Adrenal gland (tissue), 9 donors: ENCODE measurements at regions not wholly inside any gene's neighbourhood (a gene's known extent, or its start where the extent isn't known, plus 50 kb on each side); places are given as distances from the start of the nearest gene placed in this dataset.

ENCODE experiments used
- DNase-seq, 7 donors: peaks; one replicate each; pipeline ENCODE4 v3.0.0-alpha.2; 2019 to 2020
- H3K27ac ChIP-seq, 5 donors: fragments of 200-600 bp; sonication (generic) in 4 of 5; 1 replicate in 3 of 5; 2 replicates in 2 of 5; pipeline versions ENCODE4 v1.5.1 to v1.8.0; 2016 to 2020; ENCODE audit warnings: mild to moderate bottlenecking in 1 of 5
- H3K27me3 ChIP-seq: fragments of 200-600 bp; 2 replicates; pipeline ENCODE4 v1.8.0; 2021
- H3K36me3 ChIP-seq, 2 donors: fragments of 200-600 bp; replicated peaks in 1 of 2; 1 replicate in 1 of 2; 2 replicates in 1 of 2; pipeline versions ENCODE4 v1.5.1 to v1.8.0; 2018 to 2022
- H3K4me1 ChIP-seq, 2 donors: fragments of 200-600 bp; replicated peaks in 1 of 2; 1 replicate in 1 of 2; 2 replicates in 1 of 2; pipeline versions ENCODE4 v1.5.1 to v1.8.0; 2018 to 2021
- H3K4me3 ChIP-seq, 4 donors: fragments of 200-600 bp; sonication (generic) in 3 of 4; one replicate each; pipeline ENCODE4 v1.5.1; 2016 to 2018
- H3K9me3 ChIP-seq, 3 donors: fragments of 200-600 bp; sonication (generic) in 1 of 3; replicated peaks in 1 of 3; 1 replicate in 2 of 3; 2 replicates in 1 of 3; pipeline versions ENCODE4 v1.5.1 to v1.8.0; 2016 to 2021
- CTCF ChIP-seq, 6 experiments: fragments of 450-650 bp in 4 of 6; fragments of 200-600 bp in 2 of 6; sonication (generic) in 1 of 6; IDR thresholded peaks; 1 replicate in 5 of 6; 2 replicates in 1 of 6; pipeline versions ENCODE4 v1.5.1 to v1.8.0; 2016 to 2021; ENCODE audit warnings: antibody characterized with exemption in 6 of 6, mild to moderate bottlenecking in 2 of 6, moderate library complexity in 1 of 6
- POLR2A ChIP-seq, 2 donors: fragments of 450-650 bp; IDR thresholded peaks; one replicate each; pipeline ENCODE4 v1.6.1; 2017; ENCODE audit warnings: antibody characterized with exemption in 2 of 2, mild to moderate bottlenecking in 2 of 2, moderate library complexity in 1 of 2
- WGBS, 4 donors: extraction: QIAGEN DNeasy Blood & Tissue Kit in 2 of 4; methylation state at CpG; one replicate each; pipeline versions ENCODE4 v1.1.5 to v1.1.7; 2013 to 2017; 5-methylcytosine and 5-hydroxymethylcytosine counted together
- intact Hi-C, 2 donors: fragments of 100-400 bp; cut with DNase I; formaldehyde crosslinking; loops; one replicate each; pipeline versions ENCODE4 v1.14.1 to v1.15.0; 2022 to 2023
- donor health status: healthy with polysubstance abuse.
- donor health status: Bipolar disorder and iron deficiency.
- donor health status: DM: yes; HTN: yes; CAD: no.
- donor health status: DM: no; HTN: no; CAD: no.
- donor health status: DM: no; HTN: no; CAD: no.

GRCh38 chr10:123607386-123607785 lies 58.8 kb upstream of the GPR26 start:
- TF ChIP-seq POLR2A (IDR thresholded peaks at IDR 0.05) (no peak), CTCF (IDR thresholded peaks at IDR 0.05) (no peak)
- WGBS, 4 donors: 0 to 8% (median 5%) methylated on average over 1 of the region's 1 CpG
- no peak for DNase-seq

GRCh38 chr10:123608047-123608446 lies 58.1 kb upstream of the GPR26 start:
- TF ChIP-seq CTCF (IDR thresholded peaks at IDR 0.05) (no peak), POLR2A (IDR thresholded peaks at IDR 0.05) (no peak)
- H3K9me3 ChIP-seq: no peaks in the 10 kb centered on the region
- H3K36me3 ChIP-seq: no peaks in the 10 kb centered on the region
- no peak for DNase-seq
- no peak overlapping the region for H3K27ac ChIP-seq
- intact Hi-C loops: no loop called here
- WGBS, 4 donors: 33 to 58% (median 38%) methylated on average over 3 of the region's 3 CpGs
- H3K4me3 ChIP-seq: no peak overlapping the region
- peaks cover 10% of the 10 kb centered on the region for H3K27me3 ChIP-seq
- no peaks in the 10 kb centered on the region for H3K4me1 ChIP-seq

More at GRCh38 chr10:123607386-123607785, 58.8 kb upstream of the GPR26 start:
- peaks cover 10% of the 10 kb centered on the region for H3K27me3 ChIP-seq
- no peaks in the 10 kb centered on the region for H3K36me3 ChIP-seq
- no peak overlapping the region for H3K27ac ChIP-seq
- no peaks in the 10 kb centered on the region for H3K4me1 ChIP-seq
- intact Hi-C loops: no loop called here
- H3K9me3 ChIP-seq: no peaks in the 10 kb centered on the region
- no peak overlapping the region for H3K4me3 ChIP-seq

- Histone ChIP-seq H3K9me3 (no peaks in the 10 kb centered on the region), H3K36me3 (no peaks in the 10 kb centered on the region), H3K4me3 (no peak overlapping the region), H3K27me3 (no peaks in the 10 kb centered on the region), H3K4me1 (no peaks in the 10 kb centered on the region), H3K27ac (no peak overlapping the region)
- no peak for DNase-seq
- intact Hi-C loops: no loop called here
- TF ChIP-seq POLR2A (IDR thresholded peaks at IDR 0.05) (no peak), CTCF (IDR thresholded peaks at IDR 0.05) (no peak)
- 58 to 68% (median 66%) methylated on average over 3 of the region's 3 CpGs for WGBS, 4 donors
Measured at GRCh38 chr10:123611243-123611642, 54.9 kb upstream of the GPR26 start.

- no peak overlapping the region for H3K27ac ChIP-seq
- no peak overlapping the region for H3K4me3 ChIP-seq
- 54 to 75% (median 62%) methylated on average over 2 to 3 of the region's 3 CpGs for WGBS, 4 donors
Measured at GRCh38 chr10:123611876-123612275, 54.3 kb upstream of the GPR26 start.

More at GRCh38 chr10:123611876-123612275, 54.3 kb upstream of the GPR26 start:
- Histone ChIP-seq H3K36me3 (no peaks in the 10 kb centered on the region), H3K27me3 (no peaks in the 10 kb centered on the region), H3K9me3 (no peaks in the 10 kb centered on the region), H3K4me1 (no peaks in the 10 kb centered on the region)
- no peak for DNase-seq
- intact Hi-C loops: no loop called here
- TF ChIP-seq CTCF (IDR thresholded peaks at IDR 0.05) (no peak), POLR2A (IDR thresholded peaks at IDR 0.05) (no peak)
